Kidney epithelial cell (primary cell): ENCODE measurements at regions not wholly inside any gene's neighbourhood (a gene's known extent, or its start where the extent isn't known, plus 50 kb on each side); places are given as distances from the start of the nearest gene placed in this dataset.
"Not testable (repeated sequence)": the region's sequence is repeated elsewhere in the genome, so short reads cannot be mapped to it uniquely, and the experiment has no call there.

Experiments
- DNase-seq: peaks from one replicate; pipeline ENCODE4 v3.0.0-alpha.2; 2010; ENCODE audit warnings: low read depth
- H3K27me3 ChIP-seq: 2 replicates; pipeline ENCODE4 v1.6.0; 2011; ENCODE audit warnings: low read length; ENCODE audit not compliant: control insufficient read depth, insufficient read depth
- H3K36me3 ChIP-seq: 2 replicates; pipeline ENCODE4 v1.5.1; 2011; ENCODE audit warnings: low read length; ENCODE audit not compliant: control insufficient read depth, insufficient read depth
- H3K4me3 ChIP-seq: 2 replicates; pipeline ENCODE4 v1.5.1; 2011; ENCODE audit warnings: low read depth, mild to moderate bottlenecking, control low read depth, low read length
- TF ChIP-seq, protein P1 (sequence below): IDR thresholded peaks from 2 replicates; pipeline ENCODE4 v1.5.1; 2011; ENCODE audit warnings: mild to moderate bottlenecking, moderate library complexity, low read length, control low read depth, inconsistent platforms; ENCODE audit not compliant: insufficient read depth, poor library complexity, severe bottlenecking

DNA sequence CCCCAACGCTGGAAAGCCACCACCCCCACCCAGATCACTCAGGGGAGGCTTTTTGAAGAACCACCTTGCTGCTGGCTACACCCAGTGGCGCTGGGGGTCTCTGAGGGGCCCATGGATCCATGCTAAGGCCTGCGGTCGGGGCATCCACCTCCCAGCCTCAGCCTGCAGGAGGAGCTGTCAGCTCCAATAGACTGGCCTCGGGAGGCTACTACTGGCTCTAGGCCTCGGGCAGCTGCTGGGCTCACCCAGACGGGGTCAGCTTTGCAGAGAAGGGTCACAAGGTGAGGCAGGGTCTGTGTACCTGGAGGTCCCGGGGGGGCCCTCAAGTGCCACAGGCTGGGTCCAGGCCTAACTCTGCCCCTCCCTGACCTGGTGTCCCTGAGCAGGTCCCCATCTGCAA is 193.7 kb downstream of the OLFM1 start:
- DNase-seq, result no peak
- TF ChIP-seq, protein P1, sequence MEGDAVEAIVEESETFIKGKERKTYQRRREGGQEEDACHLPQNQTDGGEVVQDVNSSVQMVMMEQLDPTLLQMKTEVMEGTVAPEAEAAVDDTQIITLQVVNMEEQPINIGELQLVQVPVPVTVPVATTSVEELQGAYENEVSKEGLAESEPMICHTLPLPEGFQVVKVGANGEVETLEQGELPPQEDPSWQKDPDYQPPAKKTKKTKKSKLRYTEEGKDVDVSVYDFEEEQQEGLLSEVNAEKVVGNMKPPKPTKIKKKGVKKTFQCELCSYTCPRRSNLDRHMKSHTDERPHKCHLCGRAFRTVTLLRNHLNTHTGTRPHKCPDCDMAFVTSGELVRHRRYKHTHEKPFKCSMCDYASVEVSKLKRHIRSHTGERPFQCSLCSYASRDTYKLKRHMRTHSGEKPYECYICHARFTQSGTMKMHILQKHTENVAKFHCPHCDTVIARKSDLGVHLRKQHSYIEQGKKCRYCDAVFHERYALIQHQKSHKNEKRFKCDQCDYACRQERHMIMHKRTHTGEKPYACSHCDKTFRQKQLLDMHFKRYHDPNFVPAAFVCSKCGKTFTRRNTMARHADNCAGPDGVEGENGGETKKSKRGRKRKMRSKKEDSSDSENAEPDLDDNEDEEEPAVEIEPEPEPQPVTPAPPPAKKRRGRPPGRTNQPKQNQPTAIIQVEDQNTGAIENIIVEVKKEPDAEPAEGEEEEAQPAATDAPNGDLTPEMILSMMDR, result no peak
- no peaks in the 10 kb centered on the region for H3K36me3 ChIP-seq

DNA sequence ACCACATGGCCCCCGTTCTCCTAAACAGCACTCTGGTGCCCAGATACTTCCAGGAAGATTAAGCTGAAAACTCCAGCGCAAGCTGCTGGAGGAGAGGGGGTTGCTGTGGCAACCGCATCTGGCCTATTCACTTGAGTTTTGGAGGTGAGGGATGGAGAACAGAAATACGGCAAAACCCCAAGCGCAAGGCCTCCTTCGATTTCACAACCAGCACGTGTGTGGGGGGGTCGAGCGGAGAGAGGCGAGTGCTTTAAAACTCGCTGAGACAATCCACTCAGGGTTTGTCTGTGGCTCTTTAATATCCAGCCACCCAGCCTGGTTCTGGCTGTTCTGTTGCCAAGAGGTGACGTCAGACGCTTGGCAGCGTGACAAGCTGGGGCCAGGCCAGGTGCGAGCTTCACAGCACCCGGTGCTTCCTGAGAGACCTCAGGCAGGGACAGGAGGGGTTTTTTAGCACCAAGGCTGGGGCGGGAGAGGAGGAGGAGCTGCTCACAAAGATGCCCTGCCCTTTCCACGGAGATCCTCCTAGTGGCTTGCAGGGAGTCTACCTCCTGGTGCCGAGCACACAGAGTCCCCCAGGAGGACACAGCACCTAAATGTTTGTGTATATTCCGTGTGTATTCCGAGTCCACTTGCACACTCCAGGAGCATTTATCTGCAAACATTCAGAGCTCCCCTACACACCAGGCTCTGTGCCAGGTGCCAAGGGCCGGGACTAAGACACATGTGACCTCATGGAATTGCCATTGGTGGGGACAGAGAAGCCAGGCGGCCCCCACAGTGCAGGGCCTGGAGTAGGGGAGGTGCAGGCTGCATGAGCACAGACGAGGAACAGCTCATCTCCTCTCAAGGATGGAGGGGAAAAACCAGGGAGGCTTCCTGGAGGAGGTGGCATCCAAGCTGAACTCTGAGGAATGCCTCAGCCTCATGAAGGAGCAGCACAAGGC is 194.6 kb downstream of the OLFM1 start:
- no peak for DNase-seq
- no peaks in the 10 kb centered on the region for H3K36me3 ChIP-seq
- TF ChIP-seq, protein P1, result no peak
- H3K27me3 ChIP-seq, result no peaks in the 10 kb centered on the region
- no peak overlapping the region for H3K4me3 ChIP-seq

More for the DNA sequence above, 193.7 kb downstream of the OLFM1 start:
- Histone ChIP-seq H3K27me3 (no peaks in the 10 kb centered on the region), H3K4me3 (no peak overlapping the region)

- TF ChIP-seq, protein P1, result no peak
- Histone ChIP-seq H3K36me3 (no peaks in the 10 kb centered on the region), H3K27me3 (no peaks in the 10 kb centered on the region), H3K4me3 (no peak overlapping the region)
- no peak for DNase-seq
Observed at GRCh38 chr9:135282808-135283207, 195.3 kb downstream of the OLFM1 start.

GRCh38 chr9:135283671-135284070 is 195.9 kb upstream of the PPP1R26 start:
- Histone ChIP-seq H3K36me3 (no peaks in the 10 kb centered on the region), H3K4me3 (no peak overlapping the region), H3K27me3 (no peaks in the 10 kb centered on the region)
- DNase-seq, result no peak
- TF ChIP-seq, protein P1, result no peak

DNA sequence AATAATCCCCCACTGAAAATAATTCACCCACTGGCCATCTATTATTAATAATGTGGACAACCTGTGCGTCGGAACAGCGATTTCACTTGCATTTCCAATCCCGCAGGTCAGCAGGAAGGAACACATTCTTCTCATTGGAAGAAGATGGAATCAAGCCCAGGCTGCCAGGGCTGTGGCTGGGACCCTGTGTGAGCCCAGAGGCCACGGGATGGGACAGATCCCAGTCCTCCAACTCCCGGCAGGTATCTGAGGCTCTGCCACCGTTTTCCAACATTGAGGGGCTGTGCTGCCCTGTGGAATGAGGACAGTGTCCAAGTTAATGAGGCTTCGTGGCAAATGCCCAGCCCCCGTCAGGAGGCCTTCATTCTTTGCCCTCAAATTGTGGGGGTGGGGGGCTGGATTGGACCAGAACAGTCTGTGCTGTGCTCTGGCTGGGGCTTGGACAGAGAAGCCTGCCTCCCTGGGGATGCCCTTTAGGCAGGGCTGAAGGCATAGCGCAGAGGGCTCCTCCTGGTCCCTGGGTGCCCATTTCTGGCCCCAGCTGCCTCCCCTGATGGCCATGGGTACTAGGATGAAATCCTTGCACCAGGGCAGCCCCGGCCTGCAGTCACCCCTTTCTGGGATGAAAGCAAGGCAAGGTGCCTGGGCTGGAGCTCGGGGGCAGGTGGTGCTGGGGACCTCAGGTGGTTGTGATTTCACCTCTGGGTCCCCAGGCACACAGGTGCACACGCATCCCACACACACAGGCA is 195.0 kb upstream of the PPP1R26 start:
- TF ChIP-seq, protein P1, result no peak

DNA sequence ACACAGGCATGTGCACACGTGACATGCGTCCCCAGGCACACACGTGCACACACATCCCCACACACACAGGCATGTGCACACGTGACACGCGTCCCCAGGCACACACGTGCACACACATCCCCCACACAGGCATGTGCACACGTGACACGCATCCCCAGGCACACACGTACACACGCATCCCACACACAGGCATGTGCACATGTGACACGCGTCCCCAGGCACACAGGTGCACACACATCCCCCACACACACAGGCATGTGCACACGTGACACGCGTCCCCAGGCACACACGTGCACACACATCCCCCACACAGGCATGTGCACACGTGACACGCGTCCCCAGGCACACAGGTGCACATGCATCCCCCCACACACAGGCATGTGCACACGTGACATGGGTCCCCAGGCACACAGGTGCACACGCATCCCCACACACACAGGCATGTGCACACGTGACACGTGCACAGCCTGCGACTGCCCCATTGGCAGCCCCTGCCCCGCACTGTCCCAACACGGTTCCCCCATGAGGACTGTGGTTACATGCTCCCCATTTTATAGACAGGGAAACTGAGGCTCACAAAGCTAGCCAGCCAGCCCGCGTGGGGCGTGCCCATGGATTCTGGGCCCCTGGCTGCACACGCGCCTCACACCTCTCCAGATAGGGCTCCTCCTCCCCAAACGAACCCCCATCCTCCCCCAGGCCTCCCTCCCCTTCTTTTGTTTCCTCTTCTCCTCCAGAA is 193.2 kb upstream of the PPP1R26 start:
- not testable (repeated sequence) for DNase-seq, H3K27me3 ChIP-seq

More for the DNA sequence above, 195.0 kb upstream of the PPP1R26 start:
- Histone ChIP-seq H3K36me3 (no peaks in the 10 kb centered on the region), H3K4me3 (no peak overlapping the region), H3K27me3 (no peaks in the 10 kb centered on the region)
- no peak for DNase-seq

More for the DNA sequence above, 193.2 kb upstream of the PPP1R26 start:
- not testable (repeated sequence) for H3K4me3 ChIP-seq, H3K36me3 ChIP-seq
